Stimulated activated CD8-positive, alpha-beta memory T cell treated with anti-CD3 and anti-CD28 coated beads, Interleukin-7, amount 100 ng/mL, for 48 hours (primary cell): ENCODE measurements at regions not wholly inside any gene's neighbourhood (a gene's known extent, or its start where the extent isn't known, plus 50 kb on each side); places are given as distances from the start of the nearest gene placed in this dataset.
A peak's percentile ranks its signal among the peaks of the same experiment; 100 is the strongest.

Experiments used
- DNase-seq, 2 donors: peaks; one replicate each; pipeline ENCODE4 v3.0.0-alpha.2; 2020; ENCODE audit warnings: low read depth in 1 of 2; ENCODE audit errors: extremely low read depth in 1 of 2

DNA sequence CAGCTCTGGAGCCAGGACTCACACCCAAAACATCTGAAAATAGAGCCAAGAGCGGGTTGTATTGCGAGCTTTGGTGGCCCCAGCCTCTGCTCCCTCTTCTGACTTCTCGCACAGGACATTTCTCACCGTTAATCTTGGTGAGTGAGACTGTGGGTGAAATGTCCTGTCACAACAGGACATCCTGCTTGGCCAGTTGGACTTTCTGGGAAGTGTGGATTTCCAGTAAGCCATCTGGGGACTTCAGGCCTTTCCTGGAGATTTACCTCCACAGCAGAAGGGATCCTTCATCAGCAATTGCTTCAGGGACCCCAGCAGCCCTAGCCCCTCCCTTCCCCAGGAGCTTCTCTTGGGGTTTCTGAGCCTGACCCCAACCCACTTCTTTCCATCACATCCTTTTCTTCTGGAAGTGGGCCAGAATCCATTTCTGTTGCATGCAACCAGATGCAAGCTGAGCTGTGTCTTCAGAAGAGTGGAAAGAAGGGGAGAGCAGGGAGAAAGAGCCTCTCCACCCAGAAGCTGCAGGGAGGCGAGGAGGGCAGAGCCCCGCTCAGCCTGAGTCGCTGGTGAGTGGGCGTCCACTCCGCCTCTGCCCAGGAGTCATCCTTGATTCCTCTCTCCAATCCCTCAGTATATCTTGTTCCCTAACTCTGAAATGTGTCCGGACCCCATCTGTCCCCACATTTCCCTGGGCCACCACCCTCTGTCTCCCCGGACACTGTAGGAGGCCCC is 50.3 kb upstream of the GADD45G start:
- DNase-seq, result no peak

DNA sequence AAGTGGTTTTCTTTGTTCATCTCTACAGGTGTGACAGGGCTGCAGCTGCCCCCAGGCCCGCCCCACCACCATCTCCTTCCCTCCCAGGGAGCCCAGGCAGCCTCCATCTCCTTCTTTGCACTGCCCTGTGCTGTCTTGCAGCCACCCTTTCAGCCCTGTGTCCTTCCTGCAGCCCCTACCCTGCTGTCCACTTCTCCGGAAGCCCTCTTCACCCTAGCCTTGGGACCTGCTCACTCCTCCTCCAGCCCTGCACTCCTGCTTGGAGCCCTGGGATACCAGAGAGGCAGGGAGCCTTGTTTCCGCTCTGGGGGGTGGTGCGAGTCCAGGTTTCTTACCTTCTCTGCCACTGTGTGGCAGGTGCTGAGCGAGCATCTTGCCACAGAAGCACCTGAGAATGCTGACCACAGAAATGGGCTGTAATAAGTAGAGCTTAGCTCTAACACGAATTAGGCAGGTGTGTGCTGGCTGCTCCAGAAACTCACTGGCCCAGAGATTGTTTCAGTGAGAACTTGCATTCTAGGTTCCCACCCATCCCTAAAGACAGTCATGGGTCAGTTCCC is 51.3 kb upstream of the GADD45G start:
- no peak for DNase-seq

DNA sequence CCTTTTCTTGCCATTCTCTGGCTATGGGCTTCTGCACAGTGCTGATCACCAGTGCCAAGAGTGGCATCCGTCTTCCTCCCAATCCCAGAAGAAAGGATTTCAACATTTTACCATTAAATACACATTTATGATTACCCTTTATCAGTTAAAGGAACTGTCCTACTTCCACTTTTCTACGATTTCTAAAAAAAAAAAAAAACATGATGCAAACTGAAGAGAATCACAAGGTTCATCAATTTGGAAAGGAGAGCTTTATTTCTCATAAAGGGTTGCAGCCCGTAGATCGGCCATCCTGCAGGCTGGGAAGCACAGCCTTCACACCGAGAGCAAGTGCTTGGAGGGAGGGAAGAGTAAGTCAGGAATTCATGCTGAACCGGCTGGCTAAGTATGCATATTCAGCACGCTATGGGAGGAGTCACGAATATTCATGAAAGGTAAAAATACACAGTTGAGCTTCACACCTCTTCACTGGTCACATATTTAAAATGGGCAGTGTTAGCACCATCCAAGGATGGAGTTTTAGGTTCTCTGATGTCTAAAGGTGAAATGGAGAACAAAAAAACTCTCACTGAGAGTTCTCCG is 52.5 kb upstream of the SEMA4D start:
- DNase-seq, result no peak

DNA sequence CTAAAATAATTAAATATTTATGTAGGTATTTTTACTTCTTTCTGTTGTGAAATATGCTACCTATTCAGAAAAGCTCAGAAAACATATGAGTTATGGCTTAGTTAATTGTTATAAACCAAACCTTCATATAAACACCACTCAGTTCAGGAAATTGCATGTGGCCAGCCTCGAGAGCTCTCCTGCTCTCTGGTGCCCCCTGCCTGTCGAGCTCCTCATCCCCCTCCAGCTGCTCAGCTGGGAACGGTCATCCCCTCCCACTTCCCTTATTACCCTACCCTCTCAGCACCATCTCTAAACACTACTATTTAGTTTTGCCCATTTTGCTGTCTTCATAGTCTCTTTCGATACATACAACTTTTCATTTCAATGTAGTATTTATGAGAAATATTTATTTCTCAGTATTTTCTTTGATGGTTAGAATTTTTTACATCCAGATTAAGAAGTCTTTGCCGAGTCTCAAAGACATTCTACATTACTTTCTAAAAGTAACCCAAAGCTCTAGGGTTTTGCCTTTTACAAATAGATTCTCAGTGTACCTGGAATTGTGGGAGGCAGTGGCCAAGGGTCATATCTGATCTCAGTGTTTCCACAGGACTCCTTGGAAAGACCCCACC is 51.2 kb upstream of the SEMA4D start:
- DNase-seq, result peak; percentile 61 to 69

DNA sequence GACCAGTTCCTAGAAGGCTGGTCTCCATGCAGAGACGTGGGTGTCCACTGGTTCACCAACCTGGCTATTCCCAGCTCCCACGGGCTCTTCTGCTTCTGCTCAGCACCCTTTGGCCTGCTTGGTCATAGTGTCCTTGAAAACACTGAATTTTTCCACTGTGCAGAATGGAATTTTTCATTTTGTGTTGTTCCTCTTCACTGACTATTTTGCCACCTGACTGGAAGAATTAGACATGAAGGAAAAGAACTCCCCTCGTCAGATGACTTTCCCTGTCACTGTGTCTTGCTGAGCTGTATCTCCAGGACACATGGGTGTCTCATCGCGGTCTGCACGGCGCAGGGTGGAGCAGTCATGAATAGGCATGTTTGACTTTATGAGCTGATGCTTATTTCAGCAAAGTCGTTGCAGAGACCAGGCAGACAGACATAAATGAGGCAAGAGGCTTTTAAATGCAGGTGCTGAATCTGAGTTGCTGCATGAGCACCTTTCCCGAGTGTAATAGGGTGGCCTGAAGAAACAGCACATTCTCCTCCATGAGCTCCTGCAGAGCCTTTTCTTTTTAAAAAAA is 50.2 kb upstream of the SEMA4D start:
- DNase-seq, result no peak
